BE2C (cell line): ENCODE measurements at regions not wholly inside any gene's neighbourhood (a gene's known extent, or its start where the extent isn't known, plus 50 kb on each side); places are given as distances from the start of the nearest gene placed in this dataset.

Experiments used
- DNase-seq: peaks from one replicate; pipeline ENCODE4 v3.0.0-alpha.2; 2020
- H3K27me3 ChIP-seq: fragments of 250-450 bp; sonication (Bioruptor Pico); 2 replicates; pipeline ENCODE4 v1.5.1; 2020; ENCODE audit warnings: mild to moderate bottlenecking
- H3K36me3 ChIP-seq: fragments of 250-450 bp; sonication (Bioruptor Pico); 2 replicates; pipeline ENCODE4 v1.5.1; 2020; ENCODE audit warnings: mild to moderate bottlenecking
- H3K4me1 ChIP-seq: fragments of 250-450 bp; sonication (Bioruptor Pico); 2 replicates; pipeline ENCODE4 v1.5.1; 2020
- H3K4me3 ChIP-seq: 2 replicates; pipeline ENCODE4 v1.5.1; 2011; ENCODE audit warnings: low read depth, low read length
- H3K9me3 ChIP-seq: fragments of 250-450 bp; sonication (Bioruptor Pico); 2 replicates; pipeline ENCODE4 v1.5.1; 2020
- CTCF ChIP-seq: IDR thresholded peaks from 2 replicates; pipeline ENCODE4 v1.5.1; 2012; ENCODE audit warnings: mild to moderate bottlenecking, low read depth, low read length

- Histone ChIP-seq H3K9me3 (no peaks in the 10 kb centered on the region), H3K36me3 (no peaks in the 10 kb centered on the region), H3K27me3 (no peaks in the 10 kb centered on the region), H3K4me3 (no peak overlapping the region), H3K4me1 (no peaks in the 10 kb centered on the region)
- TF ChIP-seq CTCF = no peak
- no peak for DNase-seq
These were observed 54.5 kb upstream of the ANKFN1 start for GRCh38 chr17:56098746-56099145.

GRCh38 chr17:56099649-56100048, 53.6 kb upstream of the ANKFN1 start:
- no peak for DNase-seq

More at GRCh38 chr17:56099649-56100048, 53.6 kb upstream of the ANKFN1 start:
- Histone ChIP-seq H3K9me3 (no peaks in the 10 kb centered on the region), H3K27me3 (no peaks in the 10 kb centered on the region), H3K4me3 (no peak overlapping the region), H3K4me1 (no peaks in the 10 kb centered on the region), H3K36me3 (no peaks in the 10 kb centered on the region)
- TF ChIP-seq CTCF = no peak
